ENCODE measurements at regions not wholly inside any gene's neighbourhood (a gene's known extent, or its start where the extent isn't known, plus 50 kb on each side); places are given as distances from the start of the nearest gene placed in this dataset.
"Not testable (repeated sequence)": the region's sequence is repeated elsewhere in the genome, so short reads cannot be mapped to it uniquely, and the experiment has no call there.

DNA sequence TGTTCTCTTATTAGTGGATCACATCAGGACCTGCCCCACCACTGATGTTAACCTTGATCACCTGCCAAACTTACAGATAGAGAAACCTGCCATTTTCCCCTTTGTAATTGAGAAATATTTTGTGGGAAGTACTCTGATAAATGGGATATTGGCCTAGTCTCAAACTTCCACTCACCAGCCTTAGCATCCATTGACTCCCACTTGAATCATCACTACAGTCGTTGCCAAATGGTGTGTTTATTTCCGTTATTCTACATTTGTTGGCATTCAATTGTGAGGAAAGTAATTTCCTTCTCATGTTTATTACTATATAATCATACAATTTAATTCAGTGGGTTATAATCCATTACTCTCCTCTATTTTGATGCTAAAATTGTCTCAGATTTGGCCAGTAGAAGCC lies 156.4 kb upstream of the CXCL13 start:
- no peaks in the 10 kb centered on the region for H3K9me3 ChIP-seq
- H3K27me3 ChIP-seq = no peaks in the 10 kb centered on the region
- 30 to 60% methylated on average over 2 of the region's 2 CpGs for WGBS, 2 donors
- TF ChIP-seq, protein P1, sequence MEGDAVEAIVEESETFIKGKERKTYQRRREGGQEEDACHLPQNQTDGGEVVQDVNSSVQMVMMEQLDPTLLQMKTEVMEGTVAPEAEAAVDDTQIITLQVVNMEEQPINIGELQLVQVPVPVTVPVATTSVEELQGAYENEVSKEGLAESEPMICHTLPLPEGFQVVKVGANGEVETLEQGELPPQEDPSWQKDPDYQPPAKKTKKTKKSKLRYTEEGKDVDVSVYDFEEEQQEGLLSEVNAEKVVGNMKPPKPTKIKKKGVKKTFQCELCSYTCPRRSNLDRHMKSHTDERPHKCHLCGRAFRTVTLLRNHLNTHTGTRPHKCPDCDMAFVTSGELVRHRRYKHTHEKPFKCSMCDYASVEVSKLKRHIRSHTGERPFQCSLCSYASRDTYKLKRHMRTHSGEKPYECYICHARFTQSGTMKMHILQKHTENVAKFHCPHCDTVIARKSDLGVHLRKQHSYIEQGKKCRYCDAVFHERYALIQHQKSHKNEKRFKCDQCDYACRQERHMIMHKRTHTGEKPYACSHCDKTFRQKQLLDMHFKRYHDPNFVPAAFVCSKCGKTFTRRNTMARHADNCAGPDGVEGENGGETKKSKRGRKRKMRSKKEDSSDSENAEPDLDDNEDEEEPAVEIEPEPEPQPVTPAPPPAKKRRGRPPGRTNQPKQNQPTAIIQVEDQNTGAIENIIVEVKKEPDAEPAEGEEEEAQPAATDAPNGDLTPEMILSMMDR (IDR thresholded peaks at IDR 0.05) = no peak
- no peak for TF ChIP-seq POLR2A (IDR thresholded peaks at IDR 0.05)
- no peak overlapping the region for H3K27ac ChIP-seq
- no peak for DNase-seq
- intact Hi-C loops (cut with DNase I) = no loop called here
- no peaks in the 10 kb centered on the region for H3K4me1 ChIP-seq
- H3K36me3 ChIP-seq = no peaks in the 10 kb centered on the region
- no peak overlapping the region for H3K4me3 ChIP-seq

DNA sequence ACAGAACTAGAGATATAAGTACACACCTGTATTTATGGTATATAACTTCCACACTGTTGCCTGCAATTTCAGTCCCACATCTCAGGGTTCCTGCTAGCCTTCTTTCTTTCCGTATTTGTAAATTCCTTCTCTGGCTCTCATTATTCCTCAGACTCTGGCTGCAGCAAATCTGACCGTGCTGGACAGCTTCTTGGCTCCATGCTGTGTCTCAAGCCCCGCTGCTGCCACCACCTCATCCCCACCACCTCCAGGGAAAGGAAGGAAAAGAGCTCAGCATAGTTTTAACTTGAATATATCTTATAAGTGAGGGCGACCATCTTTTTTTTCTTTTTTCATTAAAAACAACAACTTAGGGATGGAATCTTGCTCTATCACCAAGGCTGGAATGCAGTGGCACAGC lies 155.6 kb upstream of the CXCL13 start:
- TF ChIP-seq, protein P1 (IDR thresholded peaks at IDR 0.05) = no peak
- no peak for TF ChIP-seq POLR2A (IDR thresholded peaks at IDR 0.05)
- H3K4me3 ChIP-seq = no peak overlapping the region
- H3K27ac ChIP-seq = no peak overlapping the region
- DNase-seq = no peak
- WGBS, 2 donors = 67 to 85% methylated on average over 4 of the region's 4 CpGs
- no peaks in the 10 kb centered on the region for H3K27me3 ChIP-seq
- H3K9me3 ChIP-seq = no peaks in the 10 kb centered on the region
- intact Hi-C loops (cut with DNase I) = no loop called here
- no peaks in the 10 kb centered on the region for H3K4me1 ChIP-seq
- H3K36me3 ChIP-seq = no peaks in the 10 kb centered on the region

DNA sequence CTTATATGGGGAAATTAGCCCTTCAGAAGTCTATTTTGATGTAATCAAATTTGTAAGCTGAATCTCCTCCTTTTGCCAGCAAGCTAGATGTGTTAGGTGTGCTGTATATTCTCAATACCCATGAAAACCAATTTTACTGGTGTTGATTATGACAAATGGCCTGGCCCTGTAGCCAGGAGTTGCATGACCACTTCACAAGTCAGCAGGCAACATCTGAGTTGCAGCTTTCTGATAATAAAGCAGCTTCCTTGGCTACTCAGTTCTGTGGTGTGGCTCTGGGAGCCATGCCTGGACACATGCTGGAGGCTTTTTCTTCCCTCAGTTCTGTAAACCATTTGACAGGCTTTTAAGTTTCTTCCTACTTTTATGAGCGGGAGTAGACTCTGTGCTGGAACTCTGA lies 154.1 kb upstream of the CXCL13 start:
- intact Hi-C loops (cut with DNase I) = no loop called here
- WGBS, 2 donors = 50 to 80% methylated on average over 1 of the region's 1 CpG
- H3K36me3 ChIP-seq = no peaks in the 10 kb centered on the region
- no peaks in the 10 kb centered on the region for H3K27me3 ChIP-seq
- H3K4me1 ChIP-seq = no peaks in the 10 kb centered on the region
- H3K27ac ChIP-seq = no peak overlapping the region
- no peak for DNase-seq
- TF ChIP-seq, protein P1 (IDR thresholded peaks at IDR 0.05) = no peak
- no peak for TF ChIP-seq POLR2A (IDR thresholded peaks at IDR 0.05)
- no peaks in the 10 kb centered on the region for H3K9me3 ChIP-seq
- H3K4me3 ChIP-seq = no peak overlapping the region

DNA sequence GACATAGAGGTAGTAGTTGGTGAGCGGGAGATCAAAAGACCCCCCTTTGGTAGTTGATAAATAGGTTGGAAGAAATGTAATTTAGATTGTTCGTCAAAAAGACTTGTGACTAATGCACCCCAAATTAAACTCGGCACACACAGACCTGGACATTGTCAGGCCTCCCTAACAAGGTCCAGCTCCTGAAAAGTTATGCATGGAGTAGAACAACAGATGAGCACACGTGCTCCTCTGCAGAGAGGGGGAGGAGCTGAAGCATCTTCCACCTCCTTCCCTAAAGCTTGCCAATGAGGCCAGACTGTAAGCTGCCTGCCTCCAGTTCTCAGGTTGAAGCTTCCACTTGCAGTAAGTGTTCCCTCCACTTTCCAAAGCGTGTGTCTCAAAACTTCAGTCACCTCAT lies 153.5 kb upstream of the CXCL13 start:
- DNase-seq; H3K27ac ChIP-seq; H3K4me1 ChIP-seq; H3K4me3 ChIP-seq; H3K9me3 ChIP-seq; intact Hi-C loops (cut with DNase I); H3K36me3 ChIP-seq; H3K27me3 ChIP-seq: not testable (repeated sequence)
- WGBS, 2 donors = 68 to 93% methylated on average over 4 to 5 of the region's 5 CpGs

DNA sequence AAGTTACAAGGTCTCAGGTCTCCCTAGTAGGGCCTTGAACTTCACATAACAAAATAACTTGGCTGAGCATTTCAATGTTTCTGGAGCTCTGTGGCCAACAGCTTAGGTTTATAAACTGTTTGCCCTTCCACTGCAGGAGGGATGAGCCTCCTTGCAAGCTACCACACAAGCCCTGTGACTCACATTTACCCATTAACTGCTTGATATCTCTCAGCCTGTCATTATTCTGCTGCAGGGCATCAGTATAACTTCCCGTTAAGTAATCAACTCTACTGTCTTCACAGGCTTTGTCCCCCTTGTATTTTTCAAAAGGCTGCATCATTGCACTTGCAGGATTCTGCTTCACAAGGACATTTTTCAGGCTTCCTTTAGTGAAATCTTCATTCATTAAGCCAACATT lies 151.7 kb upstream of the CXCL13 start:
- no peak for TF ChIP-seq POLR2A (IDR thresholded peaks at IDR 0.05)
- TF ChIP-seq, protein P1 (IDR thresholded peaks at IDR 0.05) = no peak
- DNase-seq = no peak
- H3K4me1 ChIP-seq = no peaks in the 10 kb centered on the region
- no peak overlapping the region for H3K27ac ChIP-seq
- H3K27me3 ChIP-seq = no peaks in the 10 kb centered on the region
- no peak overlapping the region for H3K4me3 ChIP-seq
- H3K9me3 ChIP-seq = peaks cover 0 to 3% (median 0%) of the 10 kb centered on the region in 3 donors
- H3K36me3 ChIP-seq = no peaks in the 10 kb centered on the region
- 69 to 76% methylated on average over 1 of the region's 1 CpG for WGBS, 2 donors
- intact Hi-C loops (cut with DNase I) = no loop called here

DNA sequence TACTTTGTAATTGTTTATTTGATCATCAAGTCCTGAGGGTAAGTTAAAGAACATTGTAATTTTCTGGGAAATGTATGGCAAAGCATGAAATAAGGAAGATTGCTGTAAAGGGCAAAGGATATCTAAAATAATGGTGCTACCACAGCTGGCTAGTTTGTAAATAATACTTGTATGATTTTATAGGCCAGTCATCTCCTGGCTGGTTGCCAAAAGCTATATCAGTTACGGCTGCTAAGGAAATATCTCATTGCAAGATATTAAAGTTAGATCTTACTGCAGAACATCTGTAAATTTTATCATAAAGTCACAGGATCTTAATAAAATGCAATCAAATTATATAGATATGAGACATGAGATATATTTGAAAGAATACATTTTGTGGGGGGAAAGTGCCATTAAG lies 150.8 kb upstream of the CXCL13 start:
- DNase-seq = no peak
- Histone ChIP-seq H3K4me3 (no peak overlapping the region), H3K4me1 (no peaks in the 10 kb centered on the region), H3K27ac (no peak overlapping the region), H3K36me3 (no peaks in the 10 kb centered on the region), H3K9me3 (peaks cover 0 to 5% (median 0%) of the 10 kb centered on the region in 3 donors), H3K27me3 (no peaks in the 10 kb centered on the region)
- 10 to 20% methylated on average over 1 of the region's 1 CpG for WGBS, 2 donors
- intact Hi-C loops (cut with DNase I) = no loop called here
- TF ChIP-seq, protein P1 (IDR thresholded peaks at IDR 0.05) = no peak
- TF ChIP-seq POLR2A (IDR thresholded peaks at IDR 0.05) = no peak

Measured in esophagus squamous epithelium (tissue), 5 donors.